HepG2 (cell line): ENCODE measurements at regions not wholly inside any gene's neighbourhood (a gene's known extent, or its start where the extent isn't known, plus 50 kb on each side); places are given as distances from the start of the nearest gene placed in this dataset.

Experiments
- E2F5 ChIP-seq: sonication (generic); formaldehyde crosslinking; conservative IDR thresholded peaks from 2 replicates; pipeline ENCODE4 v1.4.0; 2020; ENCODE audit warnings: missing genetic modification reagents
- NCOR1 ChIP-seq: fragments of 200-600 bp; sonication (generic); IDR thresholded peaks from 2 replicates; pipeline ENCODE4 v1.7.0; 2017; ENCODE audit warnings: antibody characterized with exemption, low read length, borderline replicate concordance
- NR1H2 ChIP-seq: sonication (generic); formaldehyde crosslinking; IDR thresholded peaks from 2 replicates; pipeline ENCODE4 v1.8.1; 2022; ENCODE audit warnings: low read depth, missing genetic modification reagents, borderline replicate concordance
- POLR2A ChIP-seq, 2 experiments: IDR thresholded peaks; 2 replicates each; pipeline ENCODE4 v1.6.1; 2011; ENCODE audit warnings: low read depth in 2 of 2, low read length in 2 of 2, mild to moderate bottlenecking in 1 of 2, moderate library complexity in 1 of 2; ENCODE audit not compliant: insufficient read depth in 1 of 2
- RBFOX2 ChIP-seq: fragments of 200-400 bp; formaldehyde crosslinking; IDR thresholded peaks from 2 replicates; pipeline ENCODE4 v1.6.1; 2017; ENCODE audit warnings: low read depth, mild to moderate bottlenecking, low read length
- SALL2 ChIP-seq: sonication (generic); formaldehyde crosslinking; IDR thresholded peaks from 2 replicates; pipeline ENCODE4 v1.8.1; 2023; ENCODE audit warnings: mild to moderate bottlenecking, missing genetic modification reagents, inconsistent platforms
- TBP ChIP-seq: sonication (generic); formaldehyde crosslinking; IDR thresholded peaks from 2 replicates; pipeline ENCODE4 v1.5.0; 2020; ENCODE audit warnings: missing genetic modification reagents
- ZFP36L1 ChIP-seq: sonication (generic); formaldehyde crosslinking; IDR thresholded peaks from 2 replicates; pipeline ENCODE4 v1.8.0; 2022; ENCODE audit warnings: mild to moderate bottlenecking, missing genetic modification reagents, moderate library complexity
- ZNF878 ChIP-seq: sonication (generic); formaldehyde crosslinking; IDR thresholded peaks from 2 replicates; pipeline ENCODE4 v1.8.1; 2023; ENCODE audit warnings: mild to moderate bottlenecking, missing genetic modification reagents, moderate library complexity

- TF ChIP-seq E2F5 (CRISPR knock-in tag) (no peak), NR1H2 (CRISPR knock-in tag) (no peak), POLR2A (IDR thresholded peaks at IDR 0.05; ENCODE audit: insufficient read depth in 1 of 2, low read depth in 2 of 2, low read length in 2 of 2) (no peak), ZNF878 (CRISPR knock-in tag) (no peak), ZFP36L1 (CRISPR knock-in tag) (no peak), TBP (no peak), RBFOX2 (no peak), NCOR1 (no peak), SALL2 (CRISPR knock-in tag) (no peak)
These were observed 281.7 kb downstream of the TMEM38B start for GRCh38 chr9:105975886-105976645.
